Sigmoid colon (tissue), 6 donors: ENCODE measurements at regions not wholly inside any gene's neighbourhood (a gene's known extent, or its start where the extent isn't known, plus 50 kb on each side); places are given as distances from the start of the nearest gene placed in this dataset.

Experiments used
- DNase-seq: peaks from one replicate; pipeline ENCODE4 v3.0.0-alpha.2; 2019
- H3K27ac ChIP-seq, 4 donors: fragments of 200-600 bp; sonication (generic); one replicate each; pipeline ENCODE4 v1.5.1; 2016 to 2019; ENCODE audit warnings: mild to moderate bottlenecking in 1 of 4
- H3K27me3 ChIP-seq, 3 donors: fragments of 200-600 bp; sonication (generic); one replicate each; pipeline ENCODE4 v1.5.1; 2019; ENCODE audit warnings: mild to moderate bottlenecking in 1 of 3
- H3K36me3 ChIP-seq, 4 donors: fragments of 200-600 bp; sonication (generic); one replicate each; pipeline ENCODE4 v1.5.1; 2016 to 2019
- H3K4me1 ChIP-seq, 4 donors: fragments of 200-600 bp; sonication (generic); one replicate each; pipeline ENCODE4 v1.5.1; 2017 to 2019
- H3K4me3 ChIP-seq, 4 donors: fragments of 200-600 bp; sonication (generic); one replicate each; pipeline ENCODE4 v1.5.1; 2017 to 2019; ENCODE audit warnings: mild to moderate bottlenecking in 2 of 4, moderate library complexity in 1 of 4
- H3K9me3 ChIP-seq, 4 donors: fragments of 200-600 bp in 3 of 4; sonication (generic) in 3 of 4; one replicate each; pipeline versions ENCODE4 v1.5.1 to v1.6.1; 2013 to 2019
- EP300 ChIP-seq, 4 donors: sonication (generic); formaldehyde crosslinking; IDR thresholded peaks; one replicate each; pipeline ENCODE4 v1.6.1; 2017; ENCODE audit warnings: antibody characterized with exemption in 4 of 4
- POLR2A ChIP-seq, 2 donors: fragments of 450-650 bp; IDR thresholded peaks; one replicate each; pipeline ENCODE4 v1.6.1; 2016; ENCODE audit warnings: antibody characterized with exemption in 2 of 2, mild to moderate bottlenecking in 2 of 2, moderate library complexity in 2 of 2
- POLR2AphosphoS5 ChIP-seq, 4 donors: sonication (generic); formaldehyde crosslinking; IDR thresholded peaks; one replicate each; pipeline ENCODE4 v1.6.1; 2017; ENCODE audit warnings: antibody characterized with exemption in 4 of 4
- WGBS, 2 donors: extraction: QIAGEN DNeasy Blood & Tissue Kit; methylation state at CpG; one replicate each; pipeline ENCODE4 v1.1.7; 2013; 5-methylcytosine and 5-hydroxymethylcytosine counted together
- intact Hi-C: fragments of 100-400 bp; cut with DNase I; formaldehyde crosslinking; loops from one replicate; pipeline ENCODE4 v1.15.1; 2023
- TF ChIP-seq, protein P1 (sequence below), 4 experiments: fragments of 450-650 bp in 3 of 4; fragments of 200-600 bp in 1 of 4; IDR thresholded peaks; one replicate each; pipeline ENCODE4 v1.5.1; 2016 to 2019; ENCODE audit warnings: antibody characterized with exemption in 4 of 4, mild to moderate bottlenecking in 3 of 4, moderate library complexity in 2 of 4
- donor health status: healthy with polysubstance abuse.
- donor health status: healthy.

DNA sequence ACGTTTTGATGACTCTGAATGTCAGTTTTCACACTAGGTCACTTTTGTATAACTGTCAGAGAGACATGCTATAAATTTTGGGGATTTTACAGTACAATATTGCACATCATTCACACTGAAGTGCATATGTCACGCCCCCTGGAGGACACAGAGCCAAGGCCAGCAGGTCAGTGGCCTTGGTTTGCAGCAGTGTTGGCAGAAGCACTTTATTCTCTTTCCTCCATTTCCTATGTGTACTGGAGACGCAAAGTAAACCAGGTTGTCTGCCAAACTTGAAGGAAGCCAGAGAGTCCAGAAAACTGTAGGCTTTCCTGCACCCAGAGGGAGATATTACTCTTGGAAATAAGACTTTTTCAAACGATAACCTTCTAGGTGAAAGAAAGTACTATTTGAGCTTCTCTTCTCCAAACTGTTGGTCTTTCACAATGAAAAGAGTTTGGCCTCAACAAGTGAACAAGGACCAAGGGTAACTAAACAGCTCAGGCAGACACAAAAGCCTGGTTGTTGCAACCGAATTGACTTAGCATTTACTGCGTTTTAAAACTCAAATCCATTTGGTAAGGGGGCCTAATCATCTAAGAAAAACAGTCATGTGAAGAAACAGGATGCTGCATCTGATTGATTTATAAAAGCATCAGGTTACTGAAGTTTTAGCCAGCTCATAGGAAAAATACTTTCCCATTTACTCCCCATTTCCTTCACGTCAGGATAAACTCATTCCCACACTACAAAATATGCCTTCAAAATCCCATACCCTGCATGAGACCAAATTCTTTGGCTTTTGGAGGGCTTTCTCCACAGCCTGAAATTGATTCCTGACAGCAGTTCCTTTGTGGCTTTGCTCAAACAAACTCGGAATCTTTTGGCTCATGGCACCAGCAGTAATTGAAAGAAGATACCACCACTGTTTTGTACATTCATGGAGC is 83.0 kb upstream of the SEC61G start:
- Histone ChIP-seq H3K4me1 (peaks cover 0 to 5% (median 0%) of the 10 kb centered on the region in 4 donors), H3K4me3 (no peak overlapping the region), H3K27ac (no peak overlapping the region), H3K9me3 (no peaks in the 10 kb centered on the region), H3K27me3 (no peaks in the 10 kb centered on the region), H3K36me3 (no peaks in the 10 kb centered on the region)
- 50 to 61% methylated on average over 8 of the region's 8 CpGs for WGBS, 2 donors
- no peak for TF ChIP-seq POLR2AphosphoS5 (IDR thresholded peaks at IDR 0.05)
- TF ChIP-seq EP300 (IDR thresholded peaks at IDR 0.05), result no peak
- TF ChIP-seq, protein P1, sequence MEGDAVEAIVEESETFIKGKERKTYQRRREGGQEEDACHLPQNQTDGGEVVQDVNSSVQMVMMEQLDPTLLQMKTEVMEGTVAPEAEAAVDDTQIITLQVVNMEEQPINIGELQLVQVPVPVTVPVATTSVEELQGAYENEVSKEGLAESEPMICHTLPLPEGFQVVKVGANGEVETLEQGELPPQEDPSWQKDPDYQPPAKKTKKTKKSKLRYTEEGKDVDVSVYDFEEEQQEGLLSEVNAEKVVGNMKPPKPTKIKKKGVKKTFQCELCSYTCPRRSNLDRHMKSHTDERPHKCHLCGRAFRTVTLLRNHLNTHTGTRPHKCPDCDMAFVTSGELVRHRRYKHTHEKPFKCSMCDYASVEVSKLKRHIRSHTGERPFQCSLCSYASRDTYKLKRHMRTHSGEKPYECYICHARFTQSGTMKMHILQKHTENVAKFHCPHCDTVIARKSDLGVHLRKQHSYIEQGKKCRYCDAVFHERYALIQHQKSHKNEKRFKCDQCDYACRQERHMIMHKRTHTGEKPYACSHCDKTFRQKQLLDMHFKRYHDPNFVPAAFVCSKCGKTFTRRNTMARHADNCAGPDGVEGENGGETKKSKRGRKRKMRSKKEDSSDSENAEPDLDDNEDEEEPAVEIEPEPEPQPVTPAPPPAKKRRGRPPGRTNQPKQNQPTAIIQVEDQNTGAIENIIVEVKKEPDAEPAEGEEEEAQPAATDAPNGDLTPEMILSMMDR (IDR thresholded peaks at IDR 0.05), result no peak
- TF ChIP-seq POLR2A (IDR thresholded peaks at IDR 0.05), result no peak
- DNase-seq, result no peak
- intact Hi-C loops, result no loop called here

- no peaks in the 10 kb centered on the region for H3K27me3 ChIP-seq
- no peak overlapping the region for H3K4me3 ChIP-seq
- no peak overlapping the region for H3K27ac ChIP-seq
- intact Hi-C loops, result no loop called here
- no peak for TF ChIP-seq POLR2AphosphoS5 (IDR thresholded peaks at IDR 0.05)
- TF ChIP-seq POLR2A (IDR thresholded peaks at IDR 0.05), result no peak
- H3K9me3 ChIP-seq, result no peaks in the 10 kb centered on the region
- no peaks in the 10 kb centered on the region for H3K36me3 ChIP-seq
- 68 to 78% methylated on average over 3 of the region's 3 CpGs for WGBS, 2 donors
- peaks cover 0 to 5% (median 0%) of the 10 kb centered on the region in 4 donors for H3K4me1 ChIP-seq
- no peak for DNase-seq
Measured at GRCh38 chr7:54843841-54844355, 84.9 kb upstream of the SEC61G start.

- Histone ChIP-seq H3K27me3 (no peaks in the 10 kb centered on the region), H3K36me3 (no peaks in the 10 kb centered on the region), H3K27ac (no peak overlapping the region), H3K9me3 (peaks cover 0 to 3% (median 0%) of the 10 kb centered on the region in 4 donors), H3K4me3 (no peak overlapping the region), H3K4me1 (peaks cover 0 to 5% (median 0%) of the 10 kb centered on the region in 4 donors)
- TF ChIP-seq EP300 (IDR thresholded peaks at IDR 0.05) (no peak), POLR2AphosphoS5 (IDR thresholded peaks at IDR 0.05) (no peak), POLR2A (IDR thresholded peaks at IDR 0.05) (no peak)
- TF ChIP-seq, protein P1 (IDR thresholded peaks at IDR 0.05), result no peak
- no peak for DNase-seq
- intact Hi-C loops, result no loop called here
Measured at GRCh38 chr7:54846273-54846672, 87.3 kb upstream of the SEC61G start.

DNA sequence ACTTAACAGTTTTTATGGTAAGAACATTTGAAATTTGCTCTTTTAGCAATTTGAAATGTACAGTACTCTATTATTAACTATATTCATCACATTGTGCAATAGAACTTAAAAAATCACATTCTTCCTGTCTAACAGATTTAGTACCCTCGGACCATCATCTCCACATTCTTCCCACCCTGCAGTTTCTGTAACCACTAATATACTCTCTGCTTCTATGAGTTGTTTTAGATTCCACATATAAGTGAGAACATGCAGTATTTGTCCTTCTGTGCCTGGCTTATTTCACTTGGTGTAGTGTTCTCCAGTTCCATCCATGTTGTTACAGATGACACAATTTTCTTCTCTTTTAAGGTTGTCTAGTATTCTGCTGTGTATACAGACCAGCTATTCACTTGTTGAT is 88.9 kb upstream of the SEC61G start:
- WGBS, 2 donors, result 70 to 76% methylated on average over 1 of the region's 1 CpG
- TF ChIP-seq POLR2AphosphoS5 (IDR thresholded peaks at IDR 0.05) (no peak), EP300 (IDR thresholded peaks at IDR 0.05) (no peak), POLR2A (IDR thresholded peaks at IDR 0.05) (no peak)
- TF ChIP-seq, protein P1 (IDR thresholded peaks at IDR 0.05), result no peak
- DNase-seq, result no peak

GRCh38 chr7:54856856-54857255 is 97.8 kb upstream of the SEC61G start:
- no peak for TF ChIP-seq POLR2A (IDR thresholded peaks at IDR 0.05)
- no peaks in the 10 kb centered on the region for H3K4me1 ChIP-seq
- no peaks in the 10 kb centered on the region for H3K27me3 ChIP-seq
- no peak overlapping the region for H3K4me3 ChIP-seq
- intact Hi-C loops, result no loop called here
- DNase-seq, result no peak
- H3K36me3 ChIP-seq, result no peaks in the 10 kb centered on the region
- no peaks in the 10 kb centered on the region for H3K9me3 ChIP-seq
- no peak overlapping the region for H3K27ac ChIP-seq
- 81 to 89% methylated on average over 1 of the region's 1 CpG for WGBS, 2 donors

More for the DNA sequence above, 88.9 kb upstream of the SEC61G start:
- Histone ChIP-seq H3K9me3 (peaks cover 0 to 3% (median 0%) of the 10 kb centered on the region in 4 donors), H3K4me3 (no peak overlapping the region), H3K36me3 (no peaks in the 10 kb centered on the region), H3K27me3 (no peaks in the 10 kb centered on the region), H3K27ac (no peak overlapping the region), H3K4me1 (no peaks in the 10 kb centered on the region)
- intact Hi-C loops, result no loop called here
